ENCODE measurements at regions not wholly inside any gene's neighbourhood (a gene's known extent, or its start where the extent isn't known, plus 50 kb on each side); places are given as distances from the start of the nearest gene placed in this dataset.

- no peak overlapping the region for H3K27ac Mint-ChIP-seq
- no peaks in the 10 kb centered on the region for H3K36me3 Mint-ChIP-seq (ENCODE audit: low read depth)
- H3K9me3 Mint-ChIP-seq: no peaks in the 10 kb centered on the region
- H3K4me1 Mint-ChIP-seq (ENCODE audit: low read depth): no peaks in the 10 kb centered on the region
- no peak for DNase-seq
- no peaks in the 10 kb centered on the region for H3K27me3 Mint-ChIP-seq
- no peak overlapping the region for H3K4me3 Mint-ChIP-seq
Observed at GRCh38 chr4:177853229-177853628, 411.0 kb upstream of the AGA start.

DNA sequence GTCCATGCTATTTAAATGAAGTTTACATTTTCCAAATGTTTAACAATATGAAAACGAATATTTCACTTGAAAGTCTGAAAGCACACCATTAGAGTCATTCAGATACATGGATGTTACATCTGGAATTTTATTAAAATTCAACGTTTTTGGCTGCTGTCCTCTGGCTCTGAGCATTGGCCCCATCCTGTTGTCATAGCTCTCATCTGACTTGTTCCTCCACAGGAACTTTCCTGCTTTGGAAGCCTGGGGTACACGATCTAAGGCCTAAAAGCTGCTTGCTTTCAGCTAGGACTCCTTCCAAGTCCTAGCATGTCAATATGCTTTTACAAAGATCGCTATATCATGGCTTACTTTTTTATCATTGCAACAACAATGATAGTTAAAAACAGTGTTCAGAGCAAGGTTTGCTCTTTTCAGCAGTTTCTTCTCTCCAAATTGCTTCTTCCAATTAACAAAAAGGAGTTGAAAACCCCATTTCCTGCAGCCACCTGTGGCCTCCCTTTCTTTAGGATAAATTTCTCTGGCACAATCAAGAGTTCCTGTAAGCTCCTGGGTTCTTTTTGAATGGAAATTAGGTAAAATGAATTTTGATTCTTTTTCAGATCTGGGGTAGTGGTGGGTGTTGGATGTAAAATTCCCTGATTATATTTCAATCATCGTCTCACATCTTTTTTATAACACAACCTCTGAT lies 413.4 kb upstream of the AGA start:
- no peaks in the 10 kb centered on the region for H3K36me3 Mint-ChIP-seq (ENCODE audit: low read depth)
- DNase-seq: no peak
- no peaks in the 10 kb centered on the region for H3K9me3 Mint-ChIP-seq
- no peaks in the 10 kb centered on the region for H3K4me1 Mint-ChIP-seq (ENCODE audit: low read depth)
- no peaks in the 10 kb centered on the region for H3K27me3 Mint-ChIP-seq
- no peak overlapping the region for H3K4me3 Mint-ChIP-seq
- H3K27ac Mint-ChIP-seq: no peak overlapping the region

DNA sequence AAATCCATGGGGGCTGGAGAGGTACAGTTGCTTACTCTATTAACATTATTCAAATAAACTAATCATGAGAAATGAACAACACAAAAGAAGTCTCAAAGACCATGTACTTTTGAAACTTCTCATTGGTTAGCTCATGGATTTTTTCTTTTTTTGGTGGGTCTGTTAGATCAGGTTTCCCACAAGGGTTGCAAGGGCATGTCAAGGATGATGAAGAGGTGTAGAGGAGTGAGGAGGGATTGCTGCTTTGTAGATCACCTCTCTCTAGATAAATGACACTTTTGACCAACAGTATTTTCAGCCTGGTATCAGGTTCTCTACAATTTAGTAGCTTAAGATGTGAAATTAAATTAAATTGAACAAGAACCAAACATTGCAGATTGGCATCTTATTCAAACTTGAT lies 417.9 kb upstream of the AGA start:
- no peak overlapping the region for H3K27ac Mint-ChIP-seq
- no peak overlapping the region for H3K4me3 Mint-ChIP-seq
- H3K4me1 Mint-ChIP-seq (ENCODE audit: low read depth): no peaks in the 10 kb centered on the region
- no peaks in the 10 kb centered on the region for H3K27me3 Mint-ChIP-seq
- no peaks in the 10 kb centered on the region for H3K36me3 Mint-ChIP-seq (ENCODE audit: low read depth)
- no peak for DNase-seq
- no peaks in the 10 kb centered on the region for H3K9me3 Mint-ChIP-seq

DNA sequence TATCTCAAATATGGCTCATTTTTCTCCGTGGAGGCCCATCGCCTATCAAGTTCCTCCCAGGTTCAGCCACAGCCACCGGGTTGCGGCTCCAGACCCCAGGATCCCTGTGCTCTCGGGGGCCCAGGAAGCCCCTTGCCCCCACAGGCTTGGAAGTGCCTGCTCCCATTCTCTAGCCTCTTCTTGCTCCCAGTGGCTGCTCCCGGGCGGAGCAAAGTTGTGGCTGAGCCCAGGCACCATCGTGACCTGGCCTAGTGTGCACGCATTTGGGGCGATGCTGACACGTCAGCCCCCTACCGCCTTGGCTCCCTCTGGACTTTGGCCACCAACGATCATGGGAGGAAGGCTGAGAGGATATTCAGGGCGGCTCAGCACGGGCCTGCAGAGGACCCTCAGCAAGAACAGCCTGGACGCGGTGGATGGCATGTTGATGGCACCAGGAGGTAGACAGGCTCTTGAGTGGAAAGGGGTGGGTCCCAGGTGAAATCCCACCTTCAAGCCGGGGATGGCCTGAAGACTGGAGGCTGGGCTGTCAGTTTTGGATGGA lies 419.4 kb upstream of the AGA start:
- no peaks in the 10 kb centered on the region for H3K4me1 Mint-ChIP-seq (ENCODE audit: low read depth)
- no peak for DNase-seq
- no peaks in the 10 kb centered on the region for H3K36me3 Mint-ChIP-seq (ENCODE audit: low read depth)
- no peak overlapping the region for H3K27ac Mint-ChIP-seq
- H3K27me3 Mint-ChIP-seq: no peaks in the 10 kb centered on the region
- no peaks in the 10 kb centered on the region for H3K9me3 Mint-ChIP-seq
- no peak overlapping the region for H3K4me3 Mint-ChIP-seq

DNA sequence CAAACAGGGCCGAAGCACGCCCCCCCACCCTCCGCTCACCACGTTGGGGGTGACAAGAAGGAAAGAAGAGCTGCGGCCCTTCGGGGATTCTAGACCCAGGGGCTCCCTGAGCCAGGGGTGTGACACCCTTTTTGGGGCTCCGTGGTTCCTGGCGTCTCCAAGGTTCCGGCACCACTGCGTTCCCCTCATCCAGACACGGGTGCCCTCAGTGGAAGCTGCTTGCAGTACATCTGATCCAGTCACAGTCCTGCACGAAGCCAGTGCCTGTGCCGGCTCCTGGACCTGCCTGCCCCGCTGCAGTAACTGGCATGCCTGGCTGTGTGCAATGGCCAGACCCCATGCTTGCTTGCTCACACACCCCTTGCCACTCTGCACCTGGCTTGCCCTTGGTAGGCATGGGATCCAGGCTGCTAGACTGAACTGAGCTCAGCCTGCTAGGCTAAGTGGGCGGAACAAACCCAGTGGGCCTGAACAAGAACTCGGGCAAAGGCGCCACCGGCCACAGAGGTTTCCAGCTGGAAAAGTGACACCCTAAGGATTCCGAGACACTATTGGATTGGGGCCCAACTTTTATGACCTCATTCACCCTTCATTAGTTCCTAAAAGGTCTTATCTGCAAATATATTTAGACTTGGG lies 420.4 kb upstream of the AGA start:
- Mint-ChIP-seq H3K27me3 (no peaks in the 10 kb centered on the region), H3K27ac (no peak overlapping the region), H3K36me3 (ENCODE audit: low read depth) (no peaks in the 10 kb centered on the region), H3K4me3 (no peak overlapping the region), H3K4me1 (ENCODE audit: low read depth) (no peaks in the 10 kb centered on the region), H3K9me3 (no peaks in the 10 kb centered on the region)
- no peak for DNase-seq

- H3K4me3 Mint-ChIP-seq: no peak overlapping the region
- H3K27ac Mint-ChIP-seq: no peak overlapping the region
- no peaks in the 10 kb centered on the region for H3K4me1 Mint-ChIP-seq (ENCODE audit: low read depth)
- H3K9me3 Mint-ChIP-seq: no peaks in the 10 kb centered on the region
- DNase-seq: no peak
- H3K36me3 Mint-ChIP-seq (ENCODE audit: low read depth): no peaks in the 10 kb centered on the region
- no peaks in the 10 kb centered on the region for H3K27me3 Mint-ChIP-seq
Observed at GRCh38 chr4:177879851-177880250, 437.6 kb upstream of the AGA start.

DNA sequence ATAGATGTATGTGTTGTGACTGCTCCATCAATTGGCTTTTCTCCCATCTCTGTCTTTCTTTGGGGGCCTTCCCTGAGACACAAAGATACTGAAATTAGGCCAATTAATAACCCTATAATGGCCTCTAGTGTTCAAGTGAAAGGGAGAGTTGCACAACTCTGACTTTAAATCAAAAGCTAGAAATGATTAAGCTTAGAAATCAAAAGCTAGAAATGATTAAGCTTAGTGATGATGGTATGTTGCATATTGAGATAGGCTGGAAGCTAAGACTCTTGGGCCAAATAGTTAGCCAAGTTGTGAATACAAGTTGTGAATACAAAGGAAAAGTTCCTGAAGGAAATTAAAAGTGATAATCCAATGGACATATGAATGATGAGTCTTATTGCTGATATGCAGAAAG lies 452.9 kb upstream of the AGA start:
- Mint-ChIP-seq H3K4me1 (ENCODE audit: low read depth) (no peaks in the 10 kb centered on the region), H3K27ac (no peak overlapping the region), H3K9me3 (peaks cover 4% of the 10 kb centered on the region)

DNA sequence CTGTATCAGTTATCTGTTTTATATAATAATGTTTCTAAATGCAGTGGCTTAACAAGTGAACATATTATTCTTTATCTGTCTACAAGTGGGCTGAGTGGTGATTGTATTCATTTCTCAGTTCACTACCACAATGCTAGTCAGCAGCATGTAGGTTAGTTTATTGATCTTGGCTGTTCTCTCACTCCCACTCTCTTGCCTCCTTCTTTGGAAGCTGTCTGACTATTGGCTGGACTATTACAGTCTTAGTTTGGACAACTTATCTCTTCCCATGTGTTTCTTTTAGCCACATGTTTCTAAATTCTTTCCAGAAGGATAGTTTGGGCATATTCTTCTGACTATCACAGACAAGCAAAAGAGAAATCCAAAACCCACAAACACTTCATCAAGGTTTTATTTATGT lies 459.5 kb upstream of the AGA start:
- Mint-ChIP-seq H3K4me3 (no peak overlapping the region), H3K36me3 (ENCODE audit: low read depth) (no peaks in the 10 kb centered on the region), H3K4me1 (ENCODE audit: low read depth) (no peaks in the 10 kb centered on the region), H3K27ac (no peak overlapping the region), H3K9me3 (peaks cover 2% of the 10 kb centered on the region), H3K27me3 (no peaks in the 10 kb centered on the region)
- no peak for DNase-seq

More for the DNA sequence above, 452.9 kb upstream of the AGA start:
- no peak overlapping the region for H3K4me3 Mint-ChIP-seq
- no peaks in the 10 kb centered on the region for H3K27me3 Mint-ChIP-seq
- H3K36me3 Mint-ChIP-seq (ENCODE audit: low read depth): no peaks in the 10 kb centered on the region
- no peak for DNase-seq

- no peak for DNase-seq
- Mint-ChIP-seq H3K4me1 (ENCODE audit: low read depth) (no peaks in the 10 kb centered on the region), H3K9me3 (peaks cover 2% of the 10 kb centered on the region), H3K27ac (no peak overlapping the region), H3K36me3 (ENCODE audit: low read depth) (no peaks in the 10 kb centered on the region), H3K4me3 (no peak overlapping the region), H3K27me3 (no peaks in the 10 kb centered on the region)
Observed at GRCh38 chr4:177902386-177902785, 460.1 kb upstream of the AGA start.

DNA sequence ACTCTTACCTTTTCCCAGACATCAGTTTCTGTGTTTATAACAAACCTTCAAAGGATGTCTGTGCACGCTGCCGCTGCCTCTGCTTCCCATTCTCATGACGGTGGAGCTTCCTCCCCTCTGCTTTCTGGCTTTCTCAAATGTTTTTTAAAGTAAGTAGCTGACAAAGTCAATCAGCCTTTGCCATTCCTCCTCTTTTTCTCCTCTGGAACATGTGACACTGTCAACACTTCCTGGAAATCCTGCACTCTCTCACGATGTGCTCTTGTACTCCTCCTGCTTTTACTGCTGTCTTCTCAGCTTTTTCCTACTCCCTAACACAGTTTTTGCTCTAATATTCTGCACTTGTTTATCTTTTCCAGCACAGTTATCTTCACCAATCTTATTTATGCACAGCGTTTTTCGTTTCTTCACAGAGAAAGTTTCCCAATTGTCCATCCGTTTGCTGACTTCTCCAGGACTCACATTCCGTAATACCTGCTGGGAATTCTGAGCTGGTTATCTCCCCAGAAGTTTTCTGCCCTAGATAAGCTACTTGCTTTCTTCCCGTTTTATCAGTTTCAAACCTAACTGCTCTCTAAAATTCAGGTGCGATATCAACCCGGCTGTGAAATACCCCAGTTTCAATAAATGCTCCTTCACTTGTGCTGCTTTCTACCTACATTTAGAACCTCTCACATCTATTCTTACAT lies 465.6 kb upstream of the AGA start:
- H3K9me3 Mint-ChIP-seq: no peaks in the 10 kb centered on the region
- H3K27ac Mint-ChIP-seq: no peak overlapping the region
- no peak for DNase-seq
- H3K4me3 Mint-ChIP-seq: no peak overlapping the region
- no peaks in the 10 kb centered on the region for H3K36me3 Mint-ChIP-seq (ENCODE audit: low read depth)
- H3K27me3 Mint-ChIP-seq: no peaks in the 10 kb centered on the region
- no peaks in the 10 kb centered on the region for H3K4me1 Mint-ChIP-seq (ENCODE audit: low read depth)

DNA sequence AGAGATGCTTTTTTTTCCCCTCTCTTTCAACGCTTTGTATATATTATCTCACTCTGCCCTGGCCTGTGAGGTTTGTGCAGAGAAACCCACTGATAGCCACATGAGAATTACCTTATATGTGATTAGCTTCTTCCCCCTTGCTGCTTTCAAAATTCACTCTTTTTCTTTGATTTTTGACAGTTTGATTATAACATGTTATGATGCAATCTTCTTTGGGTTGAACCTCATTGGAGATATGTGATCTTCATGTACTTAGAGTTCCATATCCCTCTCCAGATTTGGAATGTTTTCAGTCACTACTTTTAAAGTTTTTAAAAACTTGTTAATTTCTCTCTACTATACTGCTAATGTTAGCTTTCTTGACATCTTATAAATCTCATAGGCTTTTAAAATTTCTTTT lies 479.5 kb upstream of the AGA start:
- H3K27me3 Mint-ChIP-seq: no peaks in the 10 kb centered on the region
- no peaks in the 10 kb centered on the region for H3K9me3 Mint-ChIP-seq
- H3K4me3 Mint-ChIP-seq: no peak overlapping the region
- H3K27ac Mint-ChIP-seq: no peak overlapping the region
- H3K4me1 Mint-ChIP-seq (ENCODE audit: low read depth): no peaks in the 10 kb centered on the region
- no peaks in the 10 kb centered on the region for H3K36me3 Mint-ChIP-seq (ENCODE audit: low read depth)
- DNase-seq: no peak

DNA sequence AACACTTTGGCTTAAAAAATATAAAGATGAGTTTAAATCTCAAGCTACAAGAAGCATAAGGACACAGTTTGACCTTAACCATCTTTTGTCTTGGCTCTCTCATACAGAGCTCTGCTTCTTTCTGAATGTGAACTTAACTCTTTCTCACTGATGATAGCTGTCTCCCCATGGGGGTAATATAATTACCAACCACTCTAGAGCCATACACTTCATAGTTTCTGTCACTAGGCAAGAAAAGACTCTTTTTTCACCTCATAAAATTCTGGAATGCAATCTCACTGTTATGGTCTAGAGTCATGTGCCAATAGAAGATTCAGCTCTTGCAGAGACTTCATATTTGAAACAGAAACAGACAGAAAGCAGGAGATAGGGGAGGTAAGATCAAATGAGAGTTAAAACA lies 481.7 kb upstream of the AGA start:
- Mint-ChIP-seq H3K4me3 (no peak overlapping the region), H3K9me3 (no peaks in the 10 kb centered on the region), H3K36me3 (ENCODE audit: low read depth) (no peaks in the 10 kb centered on the region), H3K27me3 (no peaks in the 10 kb centered on the region), H3K4me1 (ENCODE audit: low read depth) (no peaks in the 10 kb centered on the region), H3K27ac (no peak overlapping the region)
- DNase-seq: no peak

DNA sequence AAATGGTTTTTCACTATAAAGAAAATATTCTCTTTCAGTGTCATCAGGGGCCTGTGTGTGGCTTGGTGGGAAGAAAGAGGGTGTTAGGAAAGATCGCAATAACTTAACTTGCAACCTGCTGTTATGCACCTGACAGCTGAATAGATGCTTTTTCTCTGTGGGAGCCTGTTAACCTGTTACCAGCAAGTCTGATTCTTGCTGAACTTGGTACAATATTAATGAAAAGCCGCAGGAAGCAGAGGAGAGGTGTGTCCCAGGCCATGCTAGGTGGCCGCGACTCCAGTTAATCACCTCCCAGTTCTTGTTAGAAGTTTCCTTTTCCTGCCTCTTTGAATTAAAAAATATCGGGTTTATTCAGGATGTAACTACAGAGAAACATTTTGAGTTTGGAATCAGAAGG lies 494.8 kb upstream of the AGA start:
- H3K27me3 Mint-ChIP-seq: no peaks in the 10 kb centered on the region
- no peaks in the 10 kb centered on the region for H3K36me3 Mint-ChIP-seq (ENCODE audit: low read depth)
- peaks cover 3% of the 10 kb centered on the region for H3K9me3 Mint-ChIP-seq
- DNase-seq: no peak
- H3K4me1 Mint-ChIP-seq (ENCODE audit: low read depth): no peaks in the 10 kb centered on the region
- no peak overlapping the region for H3K4me3 Mint-ChIP-seq
- H3K27ac Mint-ChIP-seq: no peak overlapping the region

- no peak overlapping the region for H3K4me3 Mint-ChIP-seq
- DNase-seq: no peak
- H3K9me3 Mint-ChIP-seq: peaks cover 3% of the 10 kb centered on the region
- no peaks in the 10 kb centered on the region for H3K27me3 Mint-ChIP-seq
- no peaks in the 10 kb centered on the region for H3K4me1 Mint-ChIP-seq (ENCODE audit: low read depth)
- H3K27ac Mint-ChIP-seq: no peak overlapping the region
- no peaks in the 10 kb centered on the region for H3K36me3 Mint-ChIP-seq (ENCODE audit: low read depth)
Observed at GRCh38 chr4:177938226-177938625, 496.0 kb upstream of the AGA start.

DNA sequence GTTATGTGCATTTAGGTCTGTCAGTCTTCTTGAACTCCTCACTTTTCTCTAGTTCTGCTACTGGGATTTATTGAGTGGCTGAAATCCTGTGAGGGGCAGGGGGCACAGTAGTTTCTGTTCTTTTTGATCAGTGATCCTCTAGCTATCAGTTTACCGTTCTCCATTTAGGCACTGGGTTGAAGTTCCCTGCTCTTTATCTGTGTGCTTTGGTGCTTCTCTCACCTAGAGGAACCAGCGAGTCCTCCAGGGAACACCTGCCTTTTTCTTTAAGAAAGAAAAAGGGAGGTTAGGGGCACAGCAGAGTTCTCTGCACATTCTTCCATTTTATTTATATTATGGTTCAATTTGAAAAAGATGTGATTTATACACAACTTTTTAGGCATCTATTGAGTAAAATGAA lies 503.0 kb upstream of the AGA start:
- no peaks in the 10 kb centered on the region for H3K4me1 Mint-ChIP-seq (ENCODE audit: low read depth)
- no peak overlapping the region for H3K4me3 Mint-ChIP-seq
- H3K9me3 Mint-ChIP-seq: no peaks in the 10 kb centered on the region
- H3K27me3 Mint-ChIP-seq: no peaks in the 10 kb centered on the region
- H3K36me3 Mint-ChIP-seq (ENCODE audit: low read depth): no peaks in the 10 kb centered on the region
- no peak for DNase-seq
- H3K27ac Mint-ChIP-seq: no peak overlapping the region
